ENCODE measurements at regions not wholly inside any gene's neighbourhood (a gene's known extent, or its start where the extent isn't known, plus 50 kb on each side); places are given as distances from the start of the nearest gene placed in this dataset.

- H3K27ac ChIP-seq (ENCODE audit: low read length) = no peak overlapping the region
- DNase-seq = no peak
- H3K27ac Mint-ChIP-seq = no peak overlapping the region
- WGBS (ENCODE audit: insufficient coverage) = 87% methylated on average over 3 of the region's 4 CpGs
- H3K27me3 ChIP-seq (ENCODE audit: control insufficient read depth, insufficient read depth, low read length) = peaks cover 11% of the 10 kb centered on the region
- intact Hi-C loops (cut with micrococcal nuclease) = no loop called here
- H3K36me3 Mint-ChIP-seq = no peaks in the 10 kb centered on the region
- TF ChIP-seq, protein P1, sequence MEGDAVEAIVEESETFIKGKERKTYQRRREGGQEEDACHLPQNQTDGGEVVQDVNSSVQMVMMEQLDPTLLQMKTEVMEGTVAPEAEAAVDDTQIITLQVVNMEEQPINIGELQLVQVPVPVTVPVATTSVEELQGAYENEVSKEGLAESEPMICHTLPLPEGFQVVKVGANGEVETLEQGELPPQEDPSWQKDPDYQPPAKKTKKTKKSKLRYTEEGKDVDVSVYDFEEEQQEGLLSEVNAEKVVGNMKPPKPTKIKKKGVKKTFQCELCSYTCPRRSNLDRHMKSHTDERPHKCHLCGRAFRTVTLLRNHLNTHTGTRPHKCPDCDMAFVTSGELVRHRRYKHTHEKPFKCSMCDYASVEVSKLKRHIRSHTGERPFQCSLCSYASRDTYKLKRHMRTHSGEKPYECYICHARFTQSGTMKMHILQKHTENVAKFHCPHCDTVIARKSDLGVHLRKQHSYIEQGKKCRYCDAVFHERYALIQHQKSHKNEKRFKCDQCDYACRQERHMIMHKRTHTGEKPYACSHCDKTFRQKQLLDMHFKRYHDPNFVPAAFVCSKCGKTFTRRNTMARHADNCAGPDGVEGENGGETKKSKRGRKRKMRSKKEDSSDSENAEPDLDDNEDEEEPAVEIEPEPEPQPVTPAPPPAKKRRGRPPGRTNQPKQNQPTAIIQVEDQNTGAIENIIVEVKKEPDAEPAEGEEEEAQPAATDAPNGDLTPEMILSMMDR (IDR thresholded peaks at IDR 0.05) = no peak
- H3K4me1 ChIP-seq (ENCODE audit: control insufficient read depth, insufficient read depth, low read length) = peaks cover 9% of the 10 kb centered on the region
- H3K9me3 ChIP-seq (ENCODE audit: control insufficient read depth, insufficient read depth, low read length) = no peaks in the 10 kb centered on the region
- peaks cover 7 to 11% of the 10 kb centered on the region in 2 donors for H3K4me1 Mint-ChIP-seq
- H3K27me3 Mint-ChIP-seq (ENCODE audit: low read depth in 2 of 2) = peaks cover 23 to 32% of the 10 kb centered on the region in 2 donors
- peak overlapping the region; percentile 18 for H3K4me3 Mint-ChIP-seq
- no peak for ATAC-seq
- H3K9me3 Mint-ChIP-seq = no peaks in the 10 kb centered on the region
- H3K36me3 ChIP-seq (ENCODE audit: control insufficient read depth, insufficient read depth, low read length) = no peaks in the 10 kb centered on the region
- H3K4me3 ChIP-seq (ENCODE audit: low read length) = no peak overlapping the region
These were observed 78.4 kb upstream of the CCDC28A start for GRCh38 chr6:138695193-138695592.

DNA sequence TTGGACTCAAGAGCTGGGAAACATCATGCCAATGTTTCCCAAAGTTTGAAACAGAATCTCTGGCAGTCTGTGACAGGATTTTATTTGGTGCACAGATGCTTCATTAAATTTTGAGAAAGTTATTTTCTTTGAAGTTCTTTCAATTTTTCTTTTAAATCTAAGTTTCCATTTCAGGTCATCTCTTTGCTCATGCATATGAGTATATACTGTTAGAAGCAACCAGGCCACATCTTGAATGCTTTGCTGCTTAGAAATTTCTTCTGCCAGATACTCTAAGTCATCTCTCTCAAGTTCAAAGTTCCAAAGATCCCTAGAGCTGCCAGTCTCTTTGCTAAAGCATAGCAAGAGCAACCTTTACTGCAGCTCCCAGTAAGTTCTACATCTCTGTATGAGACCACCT, 59.1 kb upstream of the CCDC28A start:
- Histone ChIP-seq H3K36me3 (ENCODE audit: control insufficient read depth, insufficient read depth, low read length) (no peaks in the 10 kb centered on the region), H3K27me3 (ENCODE audit: control insufficient read depth, insufficient read depth, low read length) (peaks cover 3% of the 10 kb centered on the region), H3K9me3 (ENCODE audit: control insufficient read depth, insufficient read depth, low read length) (peaks cover 4% of the 10 kb centered on the region), H3K4me3 (ENCODE audit: low read length) (no peak overlapping the region), H3K4me1 (ENCODE audit: control insufficient read depth, insufficient read depth, low read length) (peaks cover 2% of the 10 kb centered on the region), H3K27ac (ENCODE audit: low read length) (no peak overlapping the region)
- Mint-ChIP-seq H3K4me3 (no peak overlapping the region), H3K9me3 (peaks cover 2 to 4% of the 10 kb centered on the region in 2 donors), H3K27me3 (ENCODE audit: low read depth in 2 of 2) (peaks cover 9 to 14% of the 10 kb centered on the region in 2 donors), H3K36me3 (no peaks in the 10 kb centered on the region), H3K4me1 (no peaks in the 10 kb centered on the region), H3K27ac (no peak overlapping the region)
- ATAC-seq = no peak
- TF ChIP-seq, protein P1 (IDR thresholded peaks at IDR 0.05) = no peak
- DNase-seq = no peak
- intact Hi-C loops (cut with micrococcal nuclease) = no loop called here

DNA sequence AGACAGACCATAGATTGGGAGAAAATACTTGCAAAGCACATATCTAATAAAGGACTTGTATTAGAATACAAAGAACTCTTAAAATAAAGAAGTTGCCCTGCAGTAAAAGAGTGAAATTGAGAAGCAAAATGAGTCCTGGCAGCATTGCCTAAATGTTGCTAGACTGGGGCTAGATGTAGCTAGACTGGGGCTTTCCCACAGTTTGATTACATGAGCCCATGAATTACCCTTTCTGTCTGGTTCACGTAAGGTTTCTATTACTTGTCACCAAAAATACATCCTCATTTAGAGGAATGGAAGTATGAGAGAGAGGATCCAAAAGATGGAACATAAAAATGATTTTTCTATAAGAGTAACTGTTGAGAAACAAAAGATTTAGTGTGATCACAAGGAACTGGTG, 57.6 kb upstream of the CCDC28A start:
- Histone ChIP-seq H3K4me3 (ENCODE audit: low read length) (no peak overlapping the region), H3K4me1 (ENCODE audit: control insufficient read depth, insufficient read depth, low read length) (peaks cover 2% of the 10 kb centered on the region), H3K9me3 (ENCODE audit: control insufficient read depth, insufficient read depth, low read length) (peaks cover 4% of the 10 kb centered on the region), H3K36me3 (ENCODE audit: control insufficient read depth, insufficient read depth, low read length) (no peaks in the 10 kb centered on the region), H3K27ac (ENCODE audit: low read length) (no peak overlapping the region), H3K27me3 (ENCODE audit: control insufficient read depth, insufficient read depth, low read length) (peaks cover 3% of the 10 kb centered on the region)
- no peak for ATAC-seq
- no peak overlapping the region for H3K4me3 Mint-ChIP-seq
- H3K36me3 Mint-ChIP-seq = no peaks in the 10 kb centered on the region
- H3K4me1 Mint-ChIP-seq = no peaks in the 10 kb centered on the region
- TF ChIP-seq, protein P1 (IDR thresholded peaks at IDR 0.05) = no peak
- H3K9me3 Mint-ChIP-seq = peaks cover 2 to 4% of the 10 kb centered on the region in 2 donors
- WGBS (ENCODE audit: insufficient coverage) = 80% methylated on average over 1 of the region's 1 CpG
- peaks cover 6 to 9% of the 10 kb centered on the region in 2 donors for H3K27me3 Mint-ChIP-seq (ENCODE audit: low read depth in 2 of 2)
- intact Hi-C loops (cut with micrococcal nuclease) = no loop called here
- no peak for DNase-seq
- no peak overlapping the region for H3K27ac Mint-ChIP-seq

GRCh38 chr6:138716971-138717665, 56.5 kb upstream of the CCDC28A start:
- H3K36me3 Mint-ChIP-seq = no peaks in the 10 kb centered on the region
- H3K27me3 Mint-ChIP-seq (ENCODE audit: low read depth in 2 of 2) = peaks cover 4 to 9% of the 10 kb centered on the region in 2 donors
- DNase-seq = no peak
- no peaks in the 10 kb centered on the region for H3K36me3 ChIP-seq (ENCODE audit: control insufficient read depth, insufficient read depth, low read length)
- intact Hi-C loops (cut with micrococcal nuclease) = no loop called here
- H3K9me3 ChIP-seq (ENCODE audit: control insufficient read depth, insufficient read depth, low read length) = peaks cover 4% of the 10 kb centered on the region
- no peak for ATAC-seq
- WGBS (ENCODE audit: insufficient coverage) = 92% methylated on average over 4 of the region's 4 CpGs
- H3K27ac ChIP-seq (ENCODE audit: low read length) = no peak overlapping the region
- H3K4me1 ChIP-seq (ENCODE audit: control insufficient read depth, insufficient read depth, low read length) = peaks cover 2% of the 10 kb centered on the region
- TF ChIP-seq, protein P1 (IDR thresholded peaks at IDR 0.05) = no peak
- H3K4me3 Mint-ChIP-seq = no peak overlapping the region
- H3K9me3 Mint-ChIP-seq = peaks cover 2 to 4% of the 10 kb centered on the region in 2 donors
- no peak overlapping the region for H3K27ac Mint-ChIP-seq
- peaks cover 3% of the 10 kb centered on the region for H3K27me3 ChIP-seq (ENCODE audit: control insufficient read depth, insufficient read depth, low read length)
- H3K4me1 Mint-ChIP-seq = no peaks in the 10 kb centered on the region
- no peak overlapping the region for H3K4me3 ChIP-seq (ENCODE audit: low read length)

Data from natural killer cell (primary cell).